ENCODE measurements at regions not wholly inside any gene's neighbourhood (a gene's known extent, or its start where the extent isn't known, plus 50 kb on each side); places are given as distances from the start of the nearest gene placed in this dataset.
"Not testable (repeated sequence)": the region's sequence is repeated elsewhere in the genome, so short reads cannot be mapped to it uniquely, and the experiment has no call there.

- WGBS, 3 donors, result 90 to 96% (median 94%) methylated on average over 5 of the region's 5 CpGs
- intact Hi-C loops (cut with DNase I), result no loop called here
- DNase-seq, result no peak
These were observed 391.9 kb downstream of the COG6 start for GRCh38 chr13:40047322-40047771.

GRCh38 chr13:40048551-40048950 lies 393.1 kb downstream of the COG6 start:
- Histone ChIP-seq H3K9me3 (no peaks in the 10 kb centered on the region), H3K27me3 (no peaks in the 10 kb centered on the region), H3K4me3 (no peak overlapping the region), H3K36me3 (no peaks in the 10 kb centered on the region), H3K4me1 (ENCODE audit: insufficient read depth) (no peaks in the 10 kb centered on the region), H3K27ac (no peak overlapping the region)
- no peak for TF ChIP-seq POLR2A (IDR thresholded peaks at IDR 0.05)
- no peak for TF ChIP-seq EP300 (IDR thresholded peaks at IDR 0.05)
- no peak for TF ChIP-seq CTCF (IDR thresholded peaks at IDR 0.05)
- no peak for DNase-seq
- intact Hi-C loops (cut with DNase I), result no loop called here
- WGBS, 3 donors, result 87 to 92% (median 87%) methylated on average over 5 of the region's 5 CpGs

More at GRCh38 chr13:40047322-40047771, 391.9 kb downstream of the COG6 start:
- TF ChIP-seq POLR2A (IDR thresholded peaks at IDR 0.05) (no peak), CTCF (IDR thresholded peaks at IDR 0.05) (no peak), EP300 (IDR thresholded peaks at IDR 0.05) (no peak)
- H3K27ac ChIP-seq, result no peak overlapping the region
- H3K4me1 ChIP-seq (ENCODE audit: insufficient read depth), result no peaks in the 10 kb centered on the region
- H3K4me3 ChIP-seq, result no peak overlapping the region
- no peaks in the 10 kb centered on the region for H3K9me3 ChIP-seq
- no peaks in the 10 kb centered on the region for H3K36me3 ChIP-seq
- H3K27me3 ChIP-seq, result no peaks in the 10 kb centered on the region

GRCh38 chr13:40052954-40053353 lies 397.5 kb downstream of the COG6 start:
- Histone ChIP-seq H3K4me3 (no peak overlapping the region), H3K27ac (no peak overlapping the region), H3K4me1 (ENCODE audit: insufficient read depth) (no peaks in the 10 kb centered on the region), H3K9me3 (no peaks in the 10 kb centered on the region), H3K36me3 (no peaks in the 10 kb centered on the region), H3K27me3 (no peaks in the 10 kb centered on the region)
- no peak for DNase-seq
- intact Hi-C loops (cut with DNase I), result no loop called here
- TF ChIP-seq EP300 (IDR thresholded peaks at IDR 0.05) (no peak), POLR2A (IDR thresholded peaks at IDR 0.05) (no peak), CTCF (IDR thresholded peaks at IDR 0.05) (no peak)

- H3K4me3 ChIP-seq, result no peak overlapping the region
- no peak for TF ChIP-seq CTCF (IDR thresholded peaks at IDR 0.05)
- TF ChIP-seq POLR2A (IDR thresholded peaks at IDR 0.05), result no peak
- no peak for TF ChIP-seq EP300 (IDR thresholded peaks at IDR 0.05)
- intact Hi-C loops (cut with DNase I), result no loop called here
- no peaks in the 10 kb centered on the region for H3K9me3 ChIP-seq
- 91 to 94% (median 93%) methylated on average over 4 of the region's 4 CpGs for WGBS, 3 donors
- H3K4me1 ChIP-seq (ENCODE audit: insufficient read depth), result no peaks in the 10 kb centered on the region
- no peak overlapping the region for H3K27ac ChIP-seq
- no peaks in the 10 kb centered on the region for H3K27me3 ChIP-seq
- no peak for DNase-seq
- H3K36me3 ChIP-seq, result no peaks in the 10 kb centered on the region
These were observed 397.9 kb downstream of the COG6 start for GRCh38 chr13:40053401-40053800.

- H3K27ac ChIP-seq; H3K4me1 ChIP-seq (ENCODE audit: insufficient read depth); intact Hi-C loops (cut with DNase I); H3K4me3 ChIP-seq; H3K27me3 ChIP-seq; H3K9me3 ChIP-seq; DNase-seq; H3K36me3 ChIP-seq: not testable (repeated sequence)
- 94 to 98% methylated on average over 3 of the region's 3 CpGs; no CpG with 5 or more reads in 1 of the 3 donors for WGBS, 3 donors
These were observed 399.0 kb downstream of the COG6 start for GRCh38 chr13:40054422-40054821.
